ENCODE measurements at regions not wholly inside any gene's neighbourhood (a gene's known extent, or its start where the extent isn't known, plus 50 kb on each side); places are given as distances from the start of the nearest gene placed in this dataset.

- Histone ChIP-seq H3K4me1 (ENCODE audit: control insufficient read depth, insufficient read depth, low read length, poor library complexity, severe bottlenecking) (no peaks in the 10 kb centered on the region), H3K36me3 (ENCODE audit: control insufficient read depth, insufficient read depth, low read length) (no peaks in the 10 kb centered on the region), H3K9me3 (ENCODE audit: control insufficient read depth, low read length) (no peaks in the 10 kb centered on the region), H3K27ac (ENCODE audit: low read depth, low read length, severe bottlenecking) (no peak overlapping the region), H3K4me3 (ENCODE audit: extremely low read depth, insufficient read depth, low read length, poor library complexity, severe bottlenecking) (no peak overlapping the region)
- 82 to 100% methylated on average over 1 of the region's 3 CpGs for WGBS, 2 experiments (ENCODE audit: insufficient coverage in 2 of 2)
Observed at GRCh38 chr1:87560601-87561360, 232.1 kb downstream of the LMO4 start.

- Histone ChIP-seq H3K27ac (ENCODE audit: low read depth, low read length, severe bottlenecking) (no peak overlapping the region), H3K4me3 (ENCODE audit: extremely low read depth, insufficient read depth, low read length, poor library complexity, severe bottlenecking) (no peak overlapping the region), H3K4me1 (ENCODE audit: control insufficient read depth, insufficient read depth, low read length, poor library complexity, severe bottlenecking) (no peaks in the 10 kb centered on the region), H3K36me3 (ENCODE audit: control insufficient read depth, insufficient read depth, low read length) (no peaks in the 10 kb centered on the region), H3K9me3 (ENCODE audit: control insufficient read depth, low read length) (no peaks in the 10 kb centered on the region)
- WGBS, 2 experiments (ENCODE audit: insufficient coverage in 2 of 2): 60 to 100% methylated on average over 1 of the region's 4 CpGs
Observed at GRCh38 chr1:87563211-87563610, 234.5 kb downstream of the LMO4 start.

GRCh38 chr1:87565861-87566260 is 237.2 kb downstream of the LMO4 start:
- Histone ChIP-seq H3K36me3 (ENCODE audit: control insufficient read depth, insufficient read depth, low read length) (no peaks in the 10 kb centered on the region), H3K4me1 (ENCODE audit: control insufficient read depth, insufficient read depth, low read length, poor library complexity, severe bottlenecking) (no peaks in the 10 kb centered on the region), H3K27ac (ENCODE audit: low read depth, low read length, severe bottlenecking) (no peak overlapping the region), H3K9me3 (ENCODE audit: control insufficient read depth, low read length) (no peaks in the 10 kb centered on the region), H3K4me3 (ENCODE audit: extremely low read depth, insufficient read depth, low read length, poor library complexity, severe bottlenecking) (no peak overlapping the region)
- 93 to 100% methylated on average over 3 to 5 of the region's 5 CpGs for WGBS, 2 experiments (ENCODE audit: insufficient coverage in 2 of 2)

- no peaks in the 10 kb centered on the region for H3K36me3 ChIP-seq (ENCODE audit: control insufficient read depth, insufficient read depth, low read length)
- no peaks in the 10 kb centered on the region for H3K9me3 ChIP-seq (ENCODE audit: control insufficient read depth, low read length)
- no peak overlapping the region for H3K27ac ChIP-seq (ENCODE audit: low read depth, low read length, severe bottlenecking)
- H3K4me3 ChIP-seq (ENCODE audit: extremely low read depth, insufficient read depth, low read length, poor library complexity, severe bottlenecking): no peak overlapping the region
- no CpG with 5 or more reads among the region's 4 CpGs for WGBS, 2 experiments (ENCODE audit: insufficient coverage in 2 of 2)
- no peaks in the 10 kb centered on the region for H3K4me1 ChIP-seq (ENCODE audit: control insufficient read depth, insufficient read depth, low read length, poor library complexity, severe bottlenecking)
Observed at GRCh38 chr1:87568005-87568404, 239.3 kb downstream of the LMO4 start.

- H3K4me1 ChIP-seq (ENCODE audit: control insufficient read depth, insufficient read depth, low read length, poor library complexity, severe bottlenecking): no peaks in the 10 kb centered on the region
- H3K9me3 ChIP-seq (ENCODE audit: control insufficient read depth, low read length): no peaks in the 10 kb centered on the region
- no peak overlapping the region for H3K27ac ChIP-seq (ENCODE audit: low read depth, low read length, severe bottlenecking)
- H3K4me3 ChIP-seq (ENCODE audit: extremely low read depth, insufficient read depth, low read length, poor library complexity, severe bottlenecking): no peak overlapping the region
- no peaks in the 10 kb centered on the region for H3K36me3 ChIP-seq (ENCODE audit: control insufficient read depth, insufficient read depth, low read length)
- 94 to 95% methylated on average over 2 to 3 of the region's 3 CpGs for WGBS, 2 experiments (ENCODE audit: insufficient coverage in 2 of 2)
Observed at GRCh38 chr1:87568911-87569310, 240.2 kb downstream of the LMO4 start.

- WGBS, 2 experiments (ENCODE audit: insufficient coverage in 2 of 2): 83 to 94% methylated on average over 2 of the region's 4 CpGs
- H3K4me3 ChIP-seq (ENCODE audit: extremely low read depth, insufficient read depth, low read length, poor library complexity, severe bottlenecking): no peak overlapping the region
- no peaks in the 10 kb centered on the region for H3K36me3 ChIP-seq (ENCODE audit: control insufficient read depth, insufficient read depth, low read length)
- no peaks in the 10 kb centered on the region for H3K9me3 ChIP-seq (ENCODE audit: control insufficient read depth, low read length)
- no peak overlapping the region for H3K27ac ChIP-seq (ENCODE audit: low read depth, low read length, severe bottlenecking)
- no peaks in the 10 kb centered on the region for H3K4me1 ChIP-seq (ENCODE audit: control insufficient read depth, insufficient read depth, low read length, poor library complexity, severe bottlenecking)
Observed at GRCh38 chr1:87572008-87572407, 243.3 kb downstream of the LMO4 start.

- Histone ChIP-seq H3K27ac (ENCODE audit: low read depth, low read length, severe bottlenecking) (no peak overlapping the region), H3K4me3 (ENCODE audit: extremely low read depth, insufficient read depth, low read length, poor library complexity, severe bottlenecking) (no peak overlapping the region), H3K4me1 (ENCODE audit: control insufficient read depth, insufficient read depth, low read length, poor library complexity, severe bottlenecking) (no peaks in the 10 kb centered on the region), H3K9me3 (ENCODE audit: control insufficient read depth, low read length) (no peaks in the 10 kb centered on the region), H3K36me3 (ENCODE audit: control insufficient read depth, insufficient read depth, low read length) (no peaks in the 10 kb centered on the region)
- no CpG with 5 or more reads among the region's 2 CpGs for WGBS, 2 experiments (ENCODE audit: insufficient coverage in 2 of 2)
Observed at GRCh38 chr1:87572891-87573290, 244.2 kb downstream of the LMO4 start.

GRCh38 chr1:87575528-87575927 is 246.8 kb downstream of the LMO4 start:
- H3K4me1 ChIP-seq (ENCODE audit: control insufficient read depth, insufficient read depth, low read length, poor library complexity, severe bottlenecking): no peaks in the 10 kb centered on the region
- H3K9me3 ChIP-seq (ENCODE audit: control insufficient read depth, low read length): no peaks in the 10 kb centered on the region
- no peak overlapping the region for H3K4me3 ChIP-seq (ENCODE audit: extremely low read depth, insufficient read depth, low read length, poor library complexity, severe bottlenecking)
- no peak overlapping the region for H3K27ac ChIP-seq (ENCODE audit: low read depth, low read length, severe bottlenecking)
- no peaks in the 10 kb centered on the region for H3K36me3 ChIP-seq (ENCODE audit: control insufficient read depth, insufficient read depth, low read length)
- 87 to 100% methylated on average over 1 to 3 of the region's 3 CpGs for WGBS, 2 experiments (ENCODE audit: insufficient coverage in 2 of 2)

- no peaks in the 10 kb centered on the region for H3K4me1 ChIP-seq (ENCODE audit: control insufficient read depth, insufficient read depth, low read length, poor library complexity, severe bottlenecking)
- WGBS, 2 experiments (ENCODE audit: insufficient coverage in 2 of 2): 0 to 45% methylated on average over 1 to 2 of the region's 3 CpGs
- H3K27ac ChIP-seq (ENCODE audit: low read depth, low read length, severe bottlenecking): no peak overlapping the region
Observed at GRCh38 chr1:87578464-87578863, 249.8 kb downstream of the LMO4 start.

GRCh38 chr1:87583459-87583858 is 254.8 kb downstream of the LMO4 start:
- Histone ChIP-seq H3K4me1 (ENCODE audit: control insufficient read depth, insufficient read depth, low read length, poor library complexity, severe bottlenecking) (no peaks in the 10 kb centered on the region), H3K9me3 (ENCODE audit: control insufficient read depth, low read length) (no peaks in the 10 kb centered on the region), H3K36me3 (ENCODE audit: control insufficient read depth, insufficient read depth, low read length) (no peaks in the 10 kb centered on the region), H3K27ac (ENCODE audit: low read depth, low read length, severe bottlenecking) (no peak overlapping the region), H3K4me3 (ENCODE audit: extremely low read depth, insufficient read depth, low read length, poor library complexity, severe bottlenecking) (no peak overlapping the region)
- WGBS, 2 experiments (ENCODE audit: insufficient coverage in 2 of 2): 50 to 100% methylated on average over 1 of the region's 4 CpGs

More at GRCh38 chr1:87578464-87578863, 249.8 kb downstream of the LMO4 start:
- Histone ChIP-seq H3K9me3 (ENCODE audit: control insufficient read depth, low read length) (no peaks in the 10 kb centered on the region), H3K4me3 (ENCODE audit: extremely low read depth, insufficient read depth, low read length, poor library complexity, severe bottlenecking) (no peak overlapping the region), H3K36me3 (ENCODE audit: control insufficient read depth, insufficient read depth, low read length) (no peaks in the 10 kb centered on the region)

GRCh38 chr1:87584586-87584985 is 255.9 kb downstream of the LMO4 start:
- Histone ChIP-seq H3K9me3 (ENCODE audit: control insufficient read depth, low read length) (no peaks in the 10 kb centered on the region), H3K36me3 (ENCODE audit: control insufficient read depth, insufficient read depth, low read length) (no peaks in the 10 kb centered on the region), H3K4me1 (ENCODE audit: control insufficient read depth, insufficient read depth, low read length, poor library complexity, severe bottlenecking) (no peaks in the 10 kb centered on the region), H3K4me3 (ENCODE audit: extremely low read depth, insufficient read depth, low read length, poor library complexity, severe bottlenecking) (no peak overlapping the region), H3K27ac (ENCODE audit: low read depth, low read length, severe bottlenecking) (no peak overlapping the region)
- WGBS, 2 experiments (ENCODE audit: insufficient coverage in 2 of 2): no CpG with 5 or more reads among the region's 1 CpG

Measured in mesodermal cell (in vitro differentiated cells).